Fibroblast of skin of back (primary cell): ENCODE measurements at regions not wholly inside any gene's neighbourhood (a gene's known extent, or its start where the extent isn't known, plus 50 kb on each side); places are given as distances from the start of the nearest gene placed in this dataset.

ENCODE experiments used
- DNase-seq: peaks from one replicate; pipeline ENCODE4 v3.0.0-alpha.2; 2013

DNA sequence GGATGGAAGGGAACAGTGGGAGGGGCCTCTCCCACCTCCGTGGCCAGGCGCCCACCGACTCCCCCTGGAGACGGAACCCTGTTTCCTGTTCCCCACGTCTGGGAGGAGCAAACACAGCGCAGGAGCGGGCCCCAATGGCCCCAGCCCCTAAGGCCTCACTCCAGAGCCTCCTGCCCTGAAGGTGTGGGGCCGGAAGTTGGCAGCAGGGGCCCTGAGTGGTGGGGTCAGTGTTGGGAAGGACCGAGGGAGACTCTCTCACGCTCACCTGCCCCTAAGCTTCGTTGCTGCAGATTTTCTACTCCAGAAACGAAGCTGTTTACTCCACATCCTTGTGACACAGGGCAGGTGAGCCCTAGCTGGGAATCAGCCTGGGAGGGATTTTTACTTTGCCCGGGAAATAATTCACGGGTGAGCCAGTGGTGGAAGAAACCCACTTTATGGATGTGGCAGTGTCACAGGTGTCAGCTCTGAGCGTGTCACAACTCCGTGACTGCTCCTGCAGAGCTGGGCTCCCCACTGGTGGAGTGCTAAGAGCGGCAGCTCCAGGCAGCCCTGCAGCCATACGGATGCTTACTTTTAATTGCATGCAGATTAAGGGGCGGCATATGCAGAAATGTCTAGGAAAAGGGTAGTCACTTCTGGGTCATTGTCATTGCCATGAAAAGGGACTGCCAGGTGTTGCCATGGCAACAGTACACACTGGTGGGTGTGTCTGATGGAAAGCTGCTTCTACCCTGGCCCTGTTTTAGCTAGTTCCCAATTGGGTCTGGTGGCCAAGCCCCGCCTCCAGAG is 77.5 kb upstream of the OLFM1 start:
- DNase-seq = no peak

GRCh38 chr9:135010586-135010860 is 76.9 kb upstream of the OLFM1 start:
- no peak for DNase-seq

DNA sequence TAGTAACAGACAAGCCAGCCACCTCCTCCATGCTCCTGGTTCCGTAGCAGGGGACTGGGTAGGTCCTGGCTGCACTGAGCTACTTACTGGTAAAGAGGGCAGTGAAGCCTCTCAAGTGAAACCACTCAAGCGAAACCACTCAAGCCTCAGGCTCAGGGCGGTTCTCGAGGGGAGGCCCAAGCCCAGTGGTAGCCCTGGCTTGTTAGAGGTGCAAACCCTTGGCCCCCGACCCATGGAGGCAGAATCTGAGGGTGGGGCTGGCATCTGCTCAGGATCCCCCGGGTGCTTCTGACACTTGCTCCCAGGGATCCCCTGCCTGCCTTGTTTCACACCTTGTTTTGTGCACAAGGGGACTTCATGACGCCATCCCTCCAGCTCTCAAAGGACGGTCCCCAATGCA is 76.5 kb upstream of the OLFM1 start:
- DNase-seq = no peak

- no peak for DNase-seq
Measured at GRCh38 chr9:135012166-135012565, 75.3 kb upstream of the OLFM1 start.

- no peak for DNase-seq
Measured at GRCh38 chr9:135014311-135015010, 73.0 kb upstream of the OLFM1 start.

- no peak for DNase-seq
Measured at GRCh38 chr9:135015096-135015495, 72.4 kb upstream of the OLFM1 start.

- no peak for DNase-seq
Measured at GRCh38 chr9:135015565-135015964, 71.9 kb upstream of the OLFM1 start.

- DNase-seq = no peak
Measured at GRCh38 chr9:135016037-135016640, 71.3 kb upstream of the OLFM1 start.

GRCh38 chr9:135016876-135017275 is 70.6 kb upstream of the OLFM1 start:
- no peak for DNase-seq

DNA sequence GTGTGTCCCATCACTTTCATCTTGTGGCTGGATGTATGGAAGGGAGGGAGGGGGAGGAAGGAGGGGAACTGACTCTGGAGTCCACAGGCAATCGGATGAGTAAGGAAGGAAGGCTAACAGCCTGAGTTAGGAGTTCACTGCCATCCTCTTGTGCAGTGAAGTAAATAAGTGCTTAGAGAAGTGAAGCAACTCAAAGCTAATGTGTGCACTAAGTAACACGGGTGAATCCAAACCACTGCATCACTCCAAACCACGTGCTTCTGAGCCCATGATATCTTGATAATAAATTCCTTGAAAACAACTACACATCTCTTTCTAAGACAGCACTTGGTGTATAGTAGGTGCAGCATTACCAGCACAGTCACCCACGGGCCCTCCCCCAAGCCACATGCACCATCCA is 69.6 kb upstream of the OLFM1 start:
- no peak for DNase-seq

DNA sequence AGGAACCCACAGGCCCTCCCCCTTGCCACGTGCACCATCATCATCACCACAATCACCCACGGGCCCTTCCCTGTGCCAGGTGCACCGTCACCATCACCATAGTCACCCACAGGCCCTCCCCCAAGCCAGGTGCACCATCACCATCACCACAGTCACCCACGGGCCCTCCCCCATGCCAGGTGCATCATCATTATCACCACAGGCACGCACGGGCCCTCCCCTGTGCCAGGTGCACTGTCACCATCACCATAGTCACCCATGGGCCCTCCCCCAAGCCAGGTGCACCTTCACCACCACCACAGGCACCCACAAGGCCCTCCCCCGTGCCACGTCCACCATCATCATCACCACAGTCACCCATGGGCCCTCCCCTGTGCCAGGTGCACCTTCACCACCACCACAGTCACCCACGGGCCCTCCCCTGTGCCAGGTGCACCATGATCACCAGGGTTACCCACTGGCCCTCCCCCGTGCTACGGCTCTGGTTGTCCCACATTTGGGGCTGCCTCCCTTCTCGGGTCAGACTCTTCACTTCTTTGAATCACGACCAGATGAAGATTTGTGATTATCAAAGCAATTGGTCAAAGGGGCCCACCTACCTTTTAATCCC is 69.1 kb upstream of the OLFM1 start:
- no peak for DNase-seq

DNA sequence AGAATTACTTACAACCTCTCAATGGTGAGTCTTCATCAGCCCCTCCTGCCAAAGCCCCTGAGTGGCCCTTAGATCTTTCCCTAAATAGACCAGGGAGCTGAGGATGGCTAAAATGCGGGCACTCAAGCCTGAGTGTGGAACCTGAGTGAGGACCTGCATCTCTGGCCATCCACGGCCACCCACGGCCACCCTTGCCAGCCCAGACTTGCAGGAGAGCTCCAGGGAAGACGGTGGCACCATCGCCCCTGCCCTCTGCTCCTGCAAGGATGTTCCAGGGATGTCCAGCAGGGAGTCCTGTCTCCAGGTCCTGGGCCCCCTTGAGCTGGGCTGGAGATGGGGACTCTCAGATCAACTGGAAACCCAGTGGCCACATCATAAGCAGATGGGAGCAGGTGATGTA is 68.2 kb upstream of the OLFM1 start:
- DNase-seq = no peak

GRCh38 chr9:135020481-135021392 is 66.7 kb upstream of the OLFM1 start:
- DNase-seq = no peak

GRCh38 chr9:135021393-135021789 is 66.1 kb upstream of the OLFM1 start:
- no peak for DNase-seq

DNA sequence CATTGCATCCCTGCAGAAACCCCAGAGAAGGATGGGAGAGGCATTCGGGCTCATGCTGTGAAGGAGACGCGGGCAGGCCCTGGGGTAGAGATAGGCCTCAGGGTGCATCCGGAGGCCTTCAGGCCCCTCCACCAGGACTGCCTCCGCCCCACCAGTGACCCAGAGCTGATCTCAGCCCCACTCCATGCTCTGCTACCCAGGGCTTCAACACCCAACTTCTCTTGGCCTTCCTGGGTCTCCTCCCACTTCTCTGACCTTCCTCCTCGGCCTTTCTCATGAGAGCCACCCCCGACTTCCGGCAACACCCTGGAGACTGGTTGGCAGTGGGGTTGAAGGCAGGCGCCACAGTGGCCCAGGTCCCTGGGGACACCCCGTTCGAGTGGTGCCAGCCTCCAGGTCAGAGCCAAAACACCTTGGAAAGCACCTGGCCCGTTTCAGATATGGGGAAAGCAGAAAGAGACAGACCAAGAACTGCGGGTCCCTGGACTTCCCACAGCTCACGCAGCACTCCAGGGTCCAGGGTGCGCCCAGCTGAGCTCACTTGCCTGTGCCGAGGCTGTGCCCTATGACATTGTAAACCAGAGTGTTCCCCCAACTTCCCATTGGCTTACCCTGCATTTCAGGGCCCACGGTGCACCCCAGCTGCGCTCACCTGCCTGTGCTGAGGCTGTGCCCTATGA is 65.1 kb upstream of the OLFM1 start:
- DNase-seq = no peak

DNA sequence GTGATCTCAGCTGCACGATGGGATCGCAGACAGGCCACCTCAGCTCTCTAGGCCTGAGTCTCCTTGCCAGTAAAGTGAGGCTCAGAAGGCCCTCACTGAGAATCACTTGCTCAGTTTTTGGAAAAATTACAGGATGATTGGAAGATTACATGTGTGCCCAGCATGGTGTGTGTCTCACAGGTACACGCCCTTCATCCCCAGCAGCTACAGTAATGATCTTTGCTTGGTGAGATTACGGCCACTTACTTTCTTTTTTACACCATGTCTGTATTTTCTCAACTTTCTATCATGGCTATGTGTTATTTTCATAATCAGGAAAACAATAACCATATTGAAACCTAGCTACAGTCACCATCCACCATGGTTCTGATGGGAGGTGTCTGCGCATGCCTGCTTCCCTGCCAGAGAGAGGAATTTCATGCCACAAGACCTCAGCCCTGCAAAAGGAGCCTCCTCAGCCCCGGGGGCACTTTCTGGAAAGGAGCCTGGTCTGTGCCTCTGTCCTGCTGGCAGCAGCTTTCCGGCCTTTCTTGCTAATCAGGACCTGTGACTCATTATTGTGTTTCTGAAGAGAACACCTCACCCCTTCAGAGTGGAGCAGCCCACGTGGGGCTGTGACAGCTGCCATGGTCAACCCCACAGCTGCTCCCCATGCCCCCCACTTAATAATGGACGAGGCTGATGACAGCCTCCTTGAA is 64.2 kb upstream of the OLFM1 start:
- no peak for DNase-seq

DNA sequence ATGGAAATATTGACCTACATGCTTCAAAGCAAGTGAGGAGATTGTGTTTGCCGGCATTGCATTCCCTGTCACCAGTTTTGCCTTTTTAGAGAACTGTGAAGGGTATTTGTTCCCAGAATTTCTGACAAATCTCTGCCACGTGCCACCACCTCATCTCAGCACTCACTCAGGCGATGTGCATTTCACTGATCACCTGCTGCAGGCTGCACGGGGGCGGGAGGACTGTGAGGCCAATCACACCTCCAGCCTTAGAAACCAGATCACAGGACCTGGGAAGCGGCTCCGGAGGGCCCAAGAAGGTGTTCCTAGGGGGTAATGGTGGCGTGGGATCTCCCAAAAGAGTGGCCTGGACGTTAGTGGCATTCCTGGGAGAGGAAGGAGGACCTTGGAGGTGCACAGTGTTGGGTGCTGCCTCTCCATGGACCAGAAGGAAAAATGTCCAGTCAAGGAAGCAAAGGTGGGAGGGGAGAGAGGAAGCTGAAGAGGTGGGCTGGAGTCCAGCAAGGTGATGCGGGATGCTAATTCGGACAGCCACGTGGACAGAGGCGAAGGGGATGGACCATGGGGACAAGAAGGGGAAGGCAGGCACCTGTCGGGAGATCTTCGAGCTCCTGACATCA is 63.6 kb upstream of the OLFM1 start:
- no peak for DNase-seq

GRCh38 chr9:135029463-135029862 is 58.0 kb upstream of the OLFM1 start:
- DNase-seq = no peak

GRCh38 chr9:135029871-135030565 is 57.5 kb upstream of the OLFM1 start:
- DNase-seq = no peak

DNA sequence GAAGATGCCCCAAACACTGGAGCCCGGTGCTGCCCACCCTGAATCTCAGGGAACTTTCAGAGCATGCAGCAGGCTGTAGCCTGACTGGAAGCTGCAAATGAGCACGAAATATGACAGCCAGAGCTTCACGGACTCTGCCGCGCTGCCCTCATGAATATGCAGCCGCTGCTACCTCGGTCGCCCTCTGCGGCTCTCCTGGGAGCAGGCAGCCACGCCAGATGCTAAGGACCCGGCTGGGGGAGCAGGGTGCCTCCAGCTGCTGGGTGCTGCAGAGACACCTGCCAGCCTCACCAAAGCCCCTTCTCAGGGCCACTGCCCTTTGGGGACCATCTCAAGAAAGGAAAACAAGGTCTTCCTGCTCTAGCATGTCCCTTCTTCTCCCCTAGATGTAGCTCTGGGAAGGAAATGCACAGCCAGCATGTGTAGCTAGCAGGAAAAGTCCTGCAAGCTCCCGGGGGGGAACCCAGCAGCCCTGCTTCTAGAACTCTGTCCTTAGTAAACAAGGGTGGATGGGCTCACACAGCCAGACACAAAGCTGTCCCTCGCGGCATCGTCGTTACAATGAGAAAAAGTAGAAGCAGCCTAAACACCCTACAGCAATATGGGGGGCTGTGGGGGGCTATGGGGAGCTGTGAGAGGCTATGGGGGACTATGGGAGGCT is 56.8 kb upstream of the OLFM1 start:
- DNase-seq = no peak
